NCI-H345 treated with DMSO at 0.1 percent for 48 hours (cell line): ENCODE measurements at regions not wholly inside any gene's neighbourhood (a gene's known extent, or its start where the extent isn't known, plus 50 kb on each side); places are given as distances from the start of the nearest gene placed in this dataset.

Experiments
- DNase-seq: peaks from one replicate; lab custom pipeline; 2025; ENCODE audit not compliant: unreplicated experiment; lab: John Stamatoyannopoulos, UW

GRCh38 chr9:105912157-105912862 is 218.0 kb downstream of the TMEM38B start:
- no peak for DNase-seq

- DNase-seq = no peak
These were observed 218.6 kb downstream of the TMEM38B start for GRCh38 chr9:105912863-105913516.

- no peak for DNase-seq
These were observed 226.9 kb downstream of the TMEM38B start for GRCh38 chr9:105921057-105921726.

- no peak for DNase-seq
These were observed 234.1 kb downstream of the TMEM38B start for GRCh38 chr9:105928416-105928815.

GRCh38 chr9:105930011-105930627 is 235.8 kb downstream of the TMEM38B start:
- DNase-seq = no peak

GRCh38 chr9:105932276-105932675 is 237.9 kb downstream of the TMEM38B start:
- no peak for DNase-seq

GRCh38 chr9:105950448-105950847 is 256.1 kb downstream of the TMEM38B start:
- no peak for DNase-seq

- DNase-seq = no peak
These were observed 256.6 kb downstream of the TMEM38B start for GRCh38 chr9:105950894-105951293.

GRCh38 chr9:105954517-105954916 is 260.2 kb downstream of the TMEM38B start:
- no peak for DNase-seq

- no peak for DNase-seq
These were observed 263.5 kb downstream of the TMEM38B start for GRCh38 chr9:105957830-105958229.

- no peak for DNase-seq
These were observed 264.2 kb downstream of the TMEM38B start for GRCh38 chr9:105958587-105958986.

GRCh38 chr9:105959531-105959930 is 265.2 kb downstream of the TMEM38B start:
- no peak for DNase-seq

- no peak for DNase-seq
These were observed 269.2 kb downstream of the TMEM38B start for GRCh38 chr9:105963343-105964099.

GRCh38 chr9:105964156-105964555 is 269.8 kb downstream of the TMEM38B start:
- no peak for DNase-seq

- DNase-seq = no peak
These were observed 272.5 kb downstream of the TMEM38B start for GRCh38 chr9:105966834-105967233.

GRCh38 chr9:105967248-105967647 is 272.9 kb downstream of the TMEM38B start:
- DNase-seq = no peak

- peak; percentile 37 for DNase-seq
These were observed 273.5 kb downstream of the TMEM38B start for GRCh38 chr9:105967797-105968196.

- no peak for DNase-seq
These were observed 274.6 kb downstream of the TMEM38B start for GRCh38 chr9:105968811-105969466.

GRCh38 chr9:105969636-105970035 is 275.3 kb downstream of the TMEM38B start:
- DNase-seq = no peak

- no peak for DNase-seq
These were observed 277.6 kb downstream of the TMEM38B start for GRCh38 chr9:105971986-105972385.
